ENCODE measurements at regions not wholly inside any gene's neighbourhood (a gene's known extent, or its start where the extent isn't known, plus 50 kb on each side); places are given as distances from the start of the nearest gene placed in this dataset.
"Not testable (repeated sequence)": the region's sequence is repeated elsewhere in the genome, so short reads cannot be mapped to it uniquely, and the experiment has no call there.

DNA sequence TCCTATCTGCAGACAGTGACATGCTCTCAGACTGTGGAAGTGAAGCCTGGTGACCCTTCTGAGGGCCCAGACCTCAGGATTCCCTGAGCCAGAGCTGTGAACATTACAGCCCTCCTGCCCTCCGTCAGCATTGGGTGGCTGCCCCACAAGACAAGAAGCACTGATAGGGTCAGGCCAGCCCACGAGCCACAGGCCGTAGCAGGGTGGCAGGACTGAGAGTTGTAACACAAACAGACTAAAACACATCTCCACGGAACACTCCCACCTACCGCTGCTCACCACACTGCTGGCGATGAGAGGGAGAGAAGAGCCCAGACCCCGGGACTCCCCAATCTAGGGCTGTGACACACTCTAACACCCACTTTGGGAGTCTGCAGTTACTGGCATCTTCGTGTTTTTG lies 264.8 kb upstream of the FSIP2 start:
- Histone ChIP-seq H3K27me3 (replicated peaks) (no peaks in the 10 kb centered on the region), H3K4me1 (replicated peaks) (no peaks in the 10 kb centered on the region), H3K27ac (no peak overlapping the region), H3K4me3 (no peak overlapping the region), H3K9me3 (replicated peaks) (no peaks in the 10 kb centered on the region), H3K36me3 (no peaks in the 10 kb centered on the region)
- no peak for DNase-seq (ENCODE audit: low read depth in 1 of 2, low spot score in 2 of 2)

DNA sequence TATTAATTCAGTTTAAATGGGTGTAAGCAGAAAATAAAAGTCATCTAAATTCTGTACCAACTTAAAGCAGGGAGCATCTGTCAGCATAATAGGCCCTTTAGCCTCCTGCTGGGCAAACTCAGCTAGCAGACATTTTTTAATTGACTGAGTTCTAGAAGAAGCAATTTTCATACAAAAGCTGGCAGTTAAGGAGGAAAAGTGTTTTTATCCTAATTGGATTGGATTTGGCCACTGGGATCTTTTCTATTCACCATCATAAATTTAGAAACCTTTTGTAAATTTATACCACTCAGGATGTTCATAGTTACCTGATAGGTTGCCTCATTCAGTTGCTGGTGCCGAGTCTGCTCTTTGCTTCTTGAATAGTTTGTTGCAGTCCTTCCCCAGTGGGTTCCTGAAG lies 262.7 kb upstream of the FSIP2 start:
- Histone ChIP-seq H3K27ac (no peak overlapping the region), H3K27me3 (replicated peaks) (no peaks in the 10 kb centered on the region), H3K4me3 (no peak overlapping the region), H3K4me1 (replicated peaks) (no peaks in the 10 kb centered on the region), H3K36me3 (no peaks in the 10 kb centered on the region), H3K9me3 (replicated peaks) (no peaks in the 10 kb centered on the region)
- DNase-seq (ENCODE audit: low read depth in 1 of 2, low spot score in 2 of 2), result no peak

DNA sequence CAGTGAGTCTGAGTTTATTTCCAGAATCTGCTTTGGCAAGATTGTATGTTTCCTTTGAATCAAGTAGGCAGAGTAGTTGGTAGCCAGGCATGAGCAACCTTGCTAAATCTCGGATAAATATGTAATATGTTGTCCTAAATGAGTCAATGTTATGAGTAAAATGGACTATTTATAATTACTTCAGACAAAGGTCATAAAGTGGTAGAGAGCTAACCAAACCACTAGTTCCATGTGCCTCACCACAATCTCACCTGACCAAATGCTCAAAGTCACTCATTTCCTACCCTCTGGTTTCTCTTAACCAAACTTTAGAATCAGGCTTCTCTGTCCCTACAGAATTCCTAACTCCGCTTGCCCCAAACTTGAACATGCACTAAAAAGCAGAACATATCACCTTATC lies 261.2 kb upstream of the FSIP2 start:
- H3K27me3 ChIP-seq (replicated peaks), result no peaks in the 10 kb centered on the region
- no peaks in the 10 kb centered on the region for H3K4me1 ChIP-seq (replicated peaks)
- no peaks in the 10 kb centered on the region for H3K9me3 ChIP-seq (replicated peaks)
- H3K4me3 ChIP-seq, result no peak overlapping the region
- no peak for DNase-seq (ENCODE audit: low read depth in 1 of 2, low spot score in 2 of 2)
- no peak overlapping the region for H3K27ac ChIP-seq
- no peaks in the 10 kb centered on the region for H3K36me3 ChIP-seq

DNA sequence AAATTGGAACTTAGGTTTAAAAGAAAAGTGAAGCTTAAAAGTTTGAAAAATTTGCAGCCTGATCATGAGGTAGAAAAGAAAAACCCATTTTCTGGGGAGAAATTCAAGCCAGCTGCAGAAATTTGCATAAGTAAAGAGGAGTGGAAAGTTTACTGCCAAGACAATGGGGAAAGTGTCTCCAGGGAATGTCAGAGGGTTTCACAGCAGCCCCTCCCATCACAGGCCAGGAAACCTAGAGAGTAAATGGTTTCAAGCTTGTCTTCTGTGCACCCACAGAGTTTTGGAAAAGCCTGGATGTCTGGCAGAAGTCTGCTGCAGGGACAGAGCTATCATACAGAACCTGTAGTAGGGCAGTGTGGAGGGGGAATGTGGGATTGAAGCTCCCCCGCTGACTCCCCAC lies 254.0 kb upstream of the FSIP2 start:
- Histone ChIP-seq H3K4me1 (replicated peaks) (no peaks in the 10 kb centered on the region), H3K36me3 (no peaks in the 10 kb centered on the region), H3K9me3 (replicated peaks) (no peaks in the 10 kb centered on the region), H3K27me3 (replicated peaks) (no peaks in the 10 kb centered on the region), H3K4me3 (no peak overlapping the region), H3K27ac (no peak overlapping the region)
- DNase-seq (ENCODE audit: low read depth in 1 of 2, low spot score in 2 of 2), result no peak

DNA sequence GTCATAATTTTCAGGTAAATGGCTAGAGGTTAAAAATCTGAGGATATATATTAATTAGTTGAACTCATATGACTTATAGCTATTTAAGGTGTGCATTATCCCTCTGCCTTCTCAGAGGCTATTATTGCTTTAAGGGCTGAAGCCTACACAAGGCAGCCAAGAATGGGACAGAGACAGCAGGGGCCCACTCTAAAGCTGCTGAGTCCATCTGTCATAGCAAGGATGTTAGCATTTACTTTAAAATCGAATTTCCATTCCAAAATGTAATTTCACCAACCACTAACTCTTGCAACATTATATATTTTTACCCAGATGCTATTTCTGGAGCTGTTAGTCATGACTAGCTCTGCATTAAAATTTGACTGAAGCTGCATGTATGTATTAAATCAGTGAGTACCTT lies 236.3 kb upstream of the FSIP2 start:
- H3K36me3 ChIP-seq, result no peaks in the 10 kb centered on the region
- no peak for DNase-seq (ENCODE audit: low read depth in 1 of 2, low spot score in 2 of 2)

DNA sequence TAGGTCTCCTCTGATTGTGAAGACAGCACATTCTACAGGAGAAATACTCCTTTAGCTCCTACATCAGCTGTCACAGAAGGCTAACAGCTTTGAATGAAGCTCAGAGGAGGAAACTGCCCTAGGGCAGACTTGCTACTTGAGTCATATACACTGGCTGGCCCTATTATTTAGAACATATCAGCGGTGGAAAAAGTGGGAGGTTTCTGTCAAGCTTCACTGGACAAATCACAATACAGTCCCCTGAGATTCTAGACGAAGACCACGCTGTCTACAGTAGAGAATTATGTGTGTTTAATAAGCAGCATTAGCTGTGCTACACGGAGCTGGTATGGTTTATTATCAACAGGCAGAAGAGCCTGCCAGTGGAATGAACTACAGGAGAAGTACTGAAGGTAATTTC lies 230.9 kb upstream of the FSIP2 start:
- no peaks in the 10 kb centered on the region for H3K4me1 ChIP-seq (replicated peaks)
- DNase-seq (ENCODE audit: low read depth in 1 of 2, low spot score in 2 of 2), result no peak
- no peaks in the 10 kb centered on the region for H3K27me3 ChIP-seq (replicated peaks)
- no peak overlapping the region for H3K4me3 ChIP-seq
- H3K36me3 ChIP-seq, result no peaks in the 10 kb centered on the region
- H3K27ac ChIP-seq, result no peak overlapping the region
- no peaks in the 10 kb centered on the region; the same call in 1 of the 2 replicates for H3K9me3 ChIP-seq (replicated peaks)

More for the DNA sequence above, 236.3 kb upstream of the FSIP2 start:
- Histone ChIP-seq H3K9me3 (replicated peaks) (0 out of 2 replicates have a peak, but pooled peaks cover 2% of the 10 kb centered on the region), H3K4me3 (no peak overlapping the region), H3K27ac (no peak overlapping the region), H3K4me1 (replicated peaks) (no peaks in the 10 kb centered on the region), H3K27me3 (replicated peaks) (no peaks in the 10 kb centered on the region)

DNA sequence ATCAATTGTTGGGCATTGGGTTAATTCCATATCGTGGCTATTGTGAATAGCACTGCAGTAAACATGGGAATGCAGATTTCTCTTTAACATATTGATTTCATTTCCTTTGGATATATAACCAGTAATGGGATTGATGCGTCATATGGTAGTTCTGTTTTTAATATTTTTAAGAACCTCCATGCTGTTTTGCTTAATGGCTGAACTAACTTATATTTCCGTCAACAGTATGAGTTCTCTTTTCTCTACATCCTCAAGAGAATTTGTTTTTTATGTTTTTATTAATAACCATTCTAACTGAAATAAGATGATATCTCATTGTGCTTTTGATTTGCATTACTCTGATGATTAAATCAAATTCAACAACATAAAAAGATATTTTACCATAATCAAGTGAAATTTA lies 228.5 kb upstream of the FSIP2 start:
- DNase-seq (ENCODE audit: low read depth in 1 of 2, low spot score in 2 of 2), result no peak
- Histone ChIP-seq H3K27me3 (replicated peaks) (no peaks in the 10 kb centered on the region), H3K27ac (no peak overlapping the region), H3K4me1 (replicated peaks) (no peaks in the 10 kb centered on the region), H3K36me3 (no peaks in the 10 kb centered on the region), H3K4me3 (no peak overlapping the region), H3K9me3 (replicated peaks) (no peaks in the 10 kb centered on the region; the same call in 1 of the 2 replicates)

DNA sequence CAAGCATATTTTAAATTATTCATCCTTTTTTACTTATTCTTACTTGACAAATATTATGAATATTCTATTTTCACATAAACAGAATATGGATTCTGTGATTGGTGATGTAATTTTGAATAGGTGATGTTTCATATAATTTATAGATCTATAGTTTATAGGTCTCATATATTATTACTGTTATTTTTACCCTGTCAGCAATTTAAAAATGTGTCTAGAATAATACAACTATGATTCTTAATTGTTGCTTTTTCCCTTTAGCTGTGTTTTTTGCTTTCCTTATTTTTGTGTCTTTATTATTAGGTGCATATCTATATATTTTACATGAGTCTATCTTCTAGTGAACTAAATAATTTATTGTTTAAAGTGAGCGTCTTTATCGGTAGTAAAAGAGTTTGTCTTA lies 226.7 kb upstream of the FSIP2 start:
- Histone ChIP-seq H3K27ac (no peak overlapping the region), H3K27me3 (replicated peaks) (no peaks in the 10 kb centered on the region), H3K4me1 (replicated peaks) (no peaks in the 10 kb centered on the region), H3K36me3 (no peaks in the 10 kb centered on the region), H3K9me3 (replicated peaks) (no peaks in the 10 kb centered on the region; the same call in 1 of the 2 replicates), H3K4me3 (no peak overlapping the region)
- DNase-seq (ENCODE audit: low read depth in 1 of 2, low spot score in 2 of 2), result no peak

DNA sequence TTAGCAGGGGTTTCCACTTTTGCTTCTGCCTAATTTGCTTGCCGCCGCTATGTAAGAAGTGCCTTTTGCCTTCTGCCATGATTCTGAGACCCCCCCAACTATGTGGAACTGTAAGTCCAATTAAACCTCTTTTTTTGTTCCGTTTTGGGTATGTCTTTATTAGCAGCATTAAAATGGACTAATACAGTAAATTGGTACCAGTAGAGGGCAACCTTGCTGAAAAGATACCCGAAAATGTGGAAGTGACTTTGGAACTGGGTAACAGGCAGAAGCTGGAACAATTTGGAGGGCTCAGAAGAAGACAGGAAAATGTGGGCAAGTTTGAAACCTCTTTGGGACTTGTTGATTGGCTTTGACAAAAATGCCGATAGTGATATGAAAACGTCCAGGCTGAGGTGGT lies 216.1 kb upstream of the FSIP2 start:
- Histone ChIP-seq H3K27ac (no peak overlapping the region), H3K9me3 (replicated peaks) (no peaks in the 10 kb centered on the region), H3K36me3 (no peaks in the 10 kb centered on the region), H3K27me3 (replicated peaks) (no peaks in the 10 kb centered on the region), H3K4me1 (replicated peaks) (no peaks in the 10 kb centered on the region), H3K4me3 (no peak overlapping the region)
- DNase-seq (ENCODE audit: low read depth in 1 of 2, low spot score in 2 of 2), result no peak

DNA sequence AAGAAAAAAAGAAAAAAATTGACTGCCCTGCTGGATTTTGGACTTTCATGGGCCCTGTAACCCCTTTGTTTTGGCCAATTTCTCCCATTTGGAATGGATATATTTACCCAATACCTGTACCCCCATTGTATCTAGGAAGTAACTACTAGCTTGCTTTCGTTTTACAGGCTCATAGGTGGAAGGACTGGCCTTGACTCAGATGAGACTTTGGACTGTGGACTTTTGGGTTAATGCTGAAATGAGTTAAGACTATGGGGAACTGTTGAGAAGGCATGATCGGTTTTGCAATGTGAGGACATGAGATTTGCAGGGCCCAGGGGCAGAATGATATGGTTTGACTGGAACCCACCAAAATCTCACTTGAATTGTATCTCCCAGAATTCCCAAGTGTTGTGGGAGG lies 214.4 kb upstream of the FSIP2 start:
- not testable (repeated sequence) for H3K4me1 ChIP-seq (replicated peaks); H3K27me3 ChIP-seq (replicated peaks); H3K4me3 ChIP-seq; H3K9me3 ChIP-seq (replicated peaks); H3K27ac ChIP-seq; H3K36me3 ChIP-seq; DNase-seq (ENCODE audit: low read depth in 1 of 2, low spot score in 2 of 2)

DNA sequence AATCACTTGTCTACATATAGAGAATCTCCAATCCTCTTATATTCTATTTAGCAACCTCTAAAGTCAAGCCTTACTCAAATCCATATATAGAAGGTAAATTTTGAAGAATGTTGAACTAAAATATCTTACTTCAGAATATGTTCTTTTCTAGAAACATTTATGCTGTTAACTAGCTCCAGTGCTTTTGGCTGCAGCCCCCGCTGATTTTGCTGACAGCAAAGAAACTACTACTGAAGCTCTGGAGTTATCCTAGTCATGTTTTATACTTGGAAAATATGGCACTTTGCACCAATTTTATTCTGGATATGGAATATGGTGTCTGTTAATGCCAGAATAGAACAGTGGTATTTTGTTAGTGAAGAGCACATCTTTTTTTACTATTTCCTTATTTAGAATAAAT lies 212.4 kb upstream of the FSIP2 start:
- no peaks in the 10 kb centered on the region for H3K36me3 ChIP-seq
- no peak for DNase-seq (ENCODE audit: low read depth in 1 of 2, low spot score in 2 of 2)
- no peak overlapping the region for H3K27ac ChIP-seq
- no peak overlapping the region for H3K4me3 ChIP-seq
- H3K27me3 ChIP-seq (replicated peaks), result no peaks in the 10 kb centered on the region
- no peaks in the 10 kb centered on the region for H3K9me3 ChIP-seq (replicated peaks)
- no peaks in the 10 kb centered on the region for H3K4me1 ChIP-seq (replicated peaks)

DNA sequence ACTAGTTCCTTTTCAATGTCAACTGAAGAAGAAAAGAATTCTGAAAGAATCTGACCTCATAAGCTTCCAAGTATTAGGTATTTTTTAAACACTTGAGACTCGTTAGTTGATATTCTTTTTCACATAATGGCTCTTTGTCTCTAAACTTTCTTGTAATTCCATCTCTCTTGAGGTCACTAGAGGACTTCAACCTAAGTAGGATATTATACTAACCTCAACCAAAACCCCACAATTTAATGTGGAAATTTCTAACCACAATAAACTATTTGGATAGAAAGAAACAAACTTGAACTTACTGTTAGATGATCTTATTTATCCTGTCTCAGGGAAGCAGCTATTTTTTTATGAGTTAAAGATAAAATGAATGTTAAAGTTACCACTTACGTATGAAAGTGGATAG lies 206.9 kb upstream of the FSIP2 start:
- Histone ChIP-seq H3K27ac (no peak overlapping the region), H3K27me3 (replicated peaks) (no peaks in the 10 kb centered on the region), H3K36me3 (no peaks in the 10 kb centered on the region), H3K9me3 (replicated peaks) (no peaks in the 10 kb centered on the region), H3K4me1 (replicated peaks) (no peaks in the 10 kb centered on the region), H3K4me3 (no peak overlapping the region)
- no peak for DNase-seq (ENCODE audit: low read depth in 1 of 2, low spot score in 2 of 2)

DNA sequence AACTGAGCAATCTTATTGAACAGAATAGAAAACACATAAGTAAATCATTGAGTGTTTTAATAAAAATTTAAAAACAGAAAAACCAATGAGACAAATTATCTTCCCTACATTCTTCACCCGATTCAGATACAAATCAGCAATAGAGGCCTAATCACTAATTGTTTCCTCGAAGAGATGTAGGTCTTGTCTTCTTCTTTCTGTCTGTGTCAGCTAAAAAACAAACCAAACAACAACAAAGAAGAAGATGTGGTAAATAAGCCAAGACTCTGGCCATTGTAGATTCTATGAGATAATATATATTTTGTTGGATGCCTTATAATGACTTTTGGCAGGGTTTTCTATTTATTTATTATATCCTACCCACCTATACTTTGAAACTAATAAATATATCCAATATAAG lies 200.9 kb upstream of the FSIP2 start:
- Histone ChIP-seq H3K9me3 (replicated peaks) (no peaks in the 10 kb centered on the region), H3K4me3 (no peak overlapping the region), H3K4me1 (replicated peaks) (no peaks in the 10 kb centered on the region), H3K27ac (no peak overlapping the region), H3K27me3 (replicated peaks) (no peaks in the 10 kb centered on the region), H3K36me3 (no peaks in the 10 kb centered on the region)
- DNase-seq (ENCODE audit: low read depth in 1 of 2, low spot score in 2 of 2), result no peak

DNA sequence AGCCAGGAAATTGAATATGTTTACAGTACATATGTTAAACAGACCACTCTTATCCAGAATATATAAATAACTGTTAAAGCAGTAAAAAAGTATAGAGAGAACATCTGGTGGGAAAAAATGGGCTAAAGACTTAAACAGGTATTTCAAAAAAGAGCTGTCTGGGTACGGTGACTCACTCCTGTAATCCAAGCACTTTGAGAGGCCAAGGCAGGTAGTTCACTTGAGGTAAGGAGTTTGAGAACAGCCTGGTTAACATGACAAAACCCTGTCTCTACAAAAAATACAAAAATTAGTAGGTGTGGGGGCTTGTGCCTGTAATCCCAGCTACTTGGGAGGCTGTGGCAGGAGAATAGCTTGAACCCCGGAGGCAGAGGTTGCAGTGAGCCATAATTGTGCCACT lies 171.4 kb upstream of the FSIP2 start:
- no peaks in the 10 kb centered on the region for H3K36me3 ChIP-seq
- H3K9me3 ChIP-seq (replicated peaks), result no peaks in the 10 kb centered on the region
- no peak overlapping the region for H3K4me3 ChIP-seq
- DNase-seq (ENCODE audit: low read depth in 1 of 2, low spot score in 2 of 2), result no peak
- no peaks in the 10 kb centered on the region for H3K27me3 ChIP-seq (replicated peaks)
- no peak overlapping the region for H3K27ac ChIP-seq
- H3K4me1 ChIP-seq (replicated peaks), result no peaks in the 10 kb centered on the region

DNA sequence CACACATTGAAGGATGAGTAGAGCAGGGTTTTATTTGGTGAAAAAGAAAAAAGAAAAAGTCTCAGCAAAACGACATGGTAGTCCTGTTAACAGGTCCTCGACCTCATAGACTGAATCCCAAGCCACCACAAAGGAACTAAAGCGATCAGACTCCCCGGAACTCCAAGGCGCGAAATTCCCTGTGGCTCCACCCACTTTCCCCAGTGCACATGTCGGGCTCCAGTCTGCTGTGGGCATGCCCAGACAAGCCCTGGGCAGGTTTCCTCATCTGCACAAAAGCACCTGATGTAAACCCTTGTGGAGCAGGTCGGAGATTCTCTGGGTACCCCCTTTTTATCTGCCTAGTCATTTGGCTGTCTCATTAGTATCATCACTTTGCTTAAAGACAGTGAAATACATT lies 170.7 kb upstream of the FSIP2 start:
- no peaks in the 10 kb centered on the region for H3K36me3 ChIP-seq
- DNase-seq (ENCODE audit: low read depth in 1 of 2, low spot score in 2 of 2), result no peak
- no peaks in the 10 kb centered on the region for H3K27me3 ChIP-seq (replicated peaks)
- no peaks in the 10 kb centered on the region for H3K9me3 ChIP-seq (replicated peaks)
- no peak overlapping the region for H3K4me3 ChIP-seq
- H3K4me1 ChIP-seq (replicated peaks), result no peaks in the 10 kb centered on the region
- no peak overlapping the region for H3K27ac ChIP-seq

All from SJSA1 (cell line).